ENCODE measurements at regions not wholly inside any gene's neighbourhood (a gene's known extent, or its start where the extent isn't known, plus 50 kb on each side); places are given as distances from the start of the nearest gene placed in this dataset.

- H3K4me3 ChIP-seq = no peak overlapping the region
- DNase-seq = no peak
Observed at GRCh38 chr15:25060472-25060803, 105.7 kb downstream of the SNRPN start.

GRCh38 chr15:25060996-25061620, 106.3 kb downstream of the SNRPN start:
- Histone ChIP-seq H3K4me1 (no peaks in the 10 kb centered on the region), H3K27me3 (no peaks in the 10 kb centered on the region), H3K27ac (no peak overlapping the region), H3K4me3 (no peak overlapping the region), H3K9ac (ENCODE audit: low read depth in 2 of 2, low read length in 2 of 2) (no peak overlapping the region), H3K36me3 (no peaks in the 10 kb centered on the region), H3K9me3 (peaks cover 27% of the 10 kb centered on the region)
- no peak for TF ChIP-seq CTCF (IDR thresholded peaks at IDR 0.05)
- DNase-seq = no peak
- intact Hi-C loops (cut with DNase I) = no loop called here

More at GRCh38 chr15:25060472-25060803, 105.7 kb downstream of the SNRPN start:
- H3K27ac ChIP-seq = no peak overlapping the region
- peaks cover 30% of the 10 kb centered on the region for H3K9me3 ChIP-seq
- no peaks in the 10 kb centered on the region for H3K36me3 ChIP-seq
- intact Hi-C loops (cut with DNase I) = no loop called here
- no peaks in the 10 kb centered on the region for H3K27me3 ChIP-seq
- TF ChIP-seq CTCF (IDR thresholded peaks at IDR 0.05) = no peak
- H3K9ac ChIP-seq (ENCODE audit: low read depth in 2 of 2, low read length in 2 of 2) = no peak overlapping the region
- H3K4me1 ChIP-seq = no peaks in the 10 kb centered on the region

GRCh38 chr15:25061808-25062550, 107.2 kb downstream of the SNRPN start:
- no peak overlapping the region for H3K27ac ChIP-seq
- intact Hi-C loops (cut with DNase I) = no loop called here
- H3K9ac ChIP-seq (ENCODE audit: low read depth in 2 of 2, low read length in 2 of 2) = no peak overlapping the region
- no peaks in the 10 kb centered on the region for H3K27me3 ChIP-seq
- H3K4me1 ChIP-seq = no peaks in the 10 kb centered on the region
- no peak overlapping the region for H3K4me3 ChIP-seq
- H3K36me3 ChIP-seq = no peaks in the 10 kb centered on the region
- no peak for DNase-seq
- TF ChIP-seq CTCF (IDR thresholded peaks at IDR 0.05) = no peak
- H3K9me3 ChIP-seq = peaks cover 23% of the 10 kb centered on the region

GRCh38 chr15:25062551-25063430, 108.0 kb downstream of the SNRPN start:
- no peak overlapping the region for H3K4me3 ChIP-seq
- H3K9me3 ChIP-seq = peaks cover 23% of the 10 kb centered on the region
- H3K27me3 ChIP-seq = no peaks in the 10 kb centered on the region
- H3K4me1 ChIP-seq = no peaks in the 10 kb centered on the region
- TF ChIP-seq CTCF (IDR thresholded peaks at IDR 0.05) = no peak
- intact Hi-C loops (cut with DNase I) = no loop called here
- no peaks in the 10 kb centered on the region for H3K36me3 ChIP-seq
- no peak for DNase-seq
- no peak overlapping the region for H3K27ac ChIP-seq
- H3K9ac ChIP-seq (ENCODE audit: low read depth in 2 of 2, low read length in 2 of 2) = no peak overlapping the region

GRCh38 chr15:25065286-25065685, 110.5 kb downstream of the SNRPN start:
- Histone ChIP-seq H3K27ac (no peak overlapping the region), H3K9ac (ENCODE audit: low read depth in 2 of 2, low read length in 2 of 2) (no peak overlapping the region), H3K9me3 (peaks cover 28% of the 10 kb centered on the region), H3K36me3 (no peaks in the 10 kb centered on the region), H3K4me1 (no peaks in the 10 kb centered on the region), H3K27me3 (no peaks in the 10 kb centered on the region), H3K4me3 (no peak overlapping the region)
- no peak for TF ChIP-seq CTCF (IDR thresholded peaks at IDR 0.05)
- no peak for DNase-seq
- intact Hi-C loops (cut with DNase I) = no loop called here
